ENCODE measurements at regions not wholly inside any gene's neighbourhood (a gene's known extent, or its start where the extent isn't known, plus 50 kb on each side); places are given as distances from the start of the nearest gene placed in this dataset.

DNA sequence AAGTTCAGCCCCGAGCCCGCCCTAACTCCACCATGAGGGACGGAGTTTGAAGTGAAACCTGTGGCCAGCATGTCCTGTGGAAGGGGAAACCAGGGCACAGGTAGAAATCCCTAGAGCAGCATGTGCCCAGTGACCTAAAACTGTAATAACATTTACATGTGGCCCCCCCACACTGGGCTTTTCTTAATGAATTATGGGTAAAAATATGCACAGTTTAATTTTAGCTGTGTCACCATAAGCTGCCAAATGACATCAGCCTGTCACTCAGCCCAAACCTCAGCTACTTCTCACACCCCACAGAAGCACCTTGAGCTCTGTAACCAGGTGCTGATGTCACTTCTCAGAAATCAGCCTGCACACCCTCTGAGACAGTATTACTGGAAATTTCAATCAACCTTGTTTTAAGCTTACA lies 50.0 kb upstream of the SLC19A1 start:
- DNase-seq = peak; percentile 83

DNA sequence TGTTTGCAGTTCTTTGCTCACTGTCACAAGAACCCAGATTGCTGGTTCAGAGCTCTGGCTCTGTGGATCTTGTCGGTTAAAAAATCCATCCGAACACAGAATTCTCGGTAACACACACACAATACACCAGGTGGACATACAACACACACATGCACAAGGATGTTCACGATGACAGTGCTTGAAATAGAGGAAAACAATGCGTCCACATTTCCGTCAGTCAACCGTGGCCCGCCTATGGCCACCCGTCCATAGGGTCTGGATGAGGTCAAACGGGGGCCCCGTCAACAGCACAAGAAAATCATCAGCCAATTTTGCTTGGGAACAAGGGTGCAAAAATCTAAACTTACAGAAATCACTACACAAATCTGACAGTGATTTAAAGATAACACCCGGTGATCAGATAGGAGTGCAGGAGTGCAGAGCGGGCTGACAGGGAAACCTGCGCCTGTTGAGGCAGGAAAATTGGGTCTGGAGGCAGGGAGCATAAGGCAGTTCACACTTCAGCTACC lies 50.4 kb upstream of the SLC19A1 start:
- DNase-seq = no peak

DNA sequence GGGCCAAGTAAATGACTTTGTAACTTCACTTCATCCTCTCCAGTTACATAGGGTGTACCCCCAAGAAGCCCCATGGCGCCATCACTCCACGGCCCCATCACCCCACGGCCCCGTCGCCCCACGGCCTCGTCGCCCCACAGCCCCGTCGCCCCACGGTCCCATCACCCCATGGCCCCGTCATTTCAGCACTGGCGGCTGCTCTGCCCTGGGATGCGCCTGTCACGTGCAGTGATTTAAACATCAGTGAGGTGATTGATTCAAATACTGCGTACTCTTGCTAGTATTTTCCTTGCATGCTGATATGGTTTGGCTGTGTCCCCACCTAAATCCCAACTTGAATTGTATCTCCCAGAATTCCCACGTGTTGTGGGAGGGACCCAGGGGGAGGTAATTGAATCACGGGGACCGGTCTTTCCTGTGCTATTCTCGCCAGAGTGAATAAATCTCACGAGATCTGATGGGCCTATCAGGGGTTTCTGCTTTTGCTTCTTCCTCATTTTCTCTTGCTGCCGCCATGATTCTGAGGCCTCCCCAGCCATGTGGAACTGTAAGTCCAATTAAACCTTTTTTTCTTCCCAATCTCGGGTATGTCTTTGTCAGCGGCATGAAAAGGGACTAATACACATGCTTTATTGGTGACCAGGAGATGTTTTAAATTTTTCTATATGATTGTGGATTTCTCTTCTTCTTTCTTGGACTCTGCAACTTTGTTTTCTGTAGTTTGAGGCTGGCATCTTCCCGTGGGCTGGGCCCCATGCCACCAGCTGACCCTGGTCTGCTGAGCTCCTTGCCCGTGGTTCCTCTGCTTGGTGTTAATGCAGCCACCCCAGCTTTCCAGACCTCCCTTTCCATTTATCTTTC lies 50.1 kb upstream of the PCBP3 start:
- no peak for DNase-seq
